RCC 7860 (cell line): ENCODE measurements at regions not wholly inside any gene's neighbourhood (a gene's known extent, or its start where the extent isn't known, plus 50 kb on each side); places are given as distances from the start of the nearest gene placed in this dataset.
"Not testable (repeated sequence)": the region's sequence is repeated elsewhere in the genome, so short reads cannot be mapped to it uniquely, and the experiment has no call there.

Experiments
- DNase-seq: peaks from one replicate; pipeline ENCODE4 v3.0.0-alpha.2; 2015; ENCODE audit warnings: low spot score
- FAIRE-seq: peaks from 2 replicates; lab custom pipeline; 2012; peaks lifted over from hg19 to GRCh38; lab: Jason Lieb, UNC

DNA sequence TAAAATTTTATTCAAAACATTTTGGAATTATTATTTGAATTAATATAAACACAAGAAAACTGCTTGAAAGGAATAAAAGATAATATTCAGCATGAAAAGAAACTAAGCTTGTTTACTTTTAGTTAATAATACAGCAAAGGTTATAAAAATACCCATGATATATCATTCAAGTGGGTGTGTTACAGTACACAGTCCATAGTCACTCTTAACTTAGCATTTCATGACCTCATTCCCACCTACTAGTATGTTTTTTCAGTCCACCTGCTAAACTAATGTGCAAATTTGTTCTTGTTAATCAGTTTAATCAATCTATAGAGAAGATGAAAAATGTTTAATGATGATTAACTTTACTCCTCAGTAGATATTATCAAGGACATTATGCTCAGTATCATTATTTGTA lies 841.4 kb upstream of the EPHA7 start:
- no peak for FAIRE-seq
- DNase-seq = no peak

DNA sequence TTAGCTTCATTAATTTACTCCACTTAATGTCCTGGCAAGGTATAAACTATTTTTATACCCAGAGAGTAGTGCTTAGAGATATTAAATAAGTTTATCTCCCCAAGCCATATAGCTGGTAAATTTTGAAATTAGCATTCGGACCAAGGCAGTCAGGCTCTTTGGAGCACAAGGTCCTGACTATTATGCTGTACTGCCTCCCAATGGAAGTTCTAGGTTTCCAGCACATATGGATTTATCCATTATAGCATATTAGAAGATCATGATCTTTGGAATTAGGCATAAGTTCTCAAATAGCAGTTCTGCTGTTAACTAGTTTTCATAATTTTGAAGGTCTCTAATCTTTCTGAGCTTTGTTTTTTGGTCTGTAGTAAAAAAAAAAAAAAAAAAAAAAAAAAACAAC lies 835.3 kb upstream of the EPHA7 start:
- no peak for FAIRE-seq
- no peak for DNase-seq

DNA sequence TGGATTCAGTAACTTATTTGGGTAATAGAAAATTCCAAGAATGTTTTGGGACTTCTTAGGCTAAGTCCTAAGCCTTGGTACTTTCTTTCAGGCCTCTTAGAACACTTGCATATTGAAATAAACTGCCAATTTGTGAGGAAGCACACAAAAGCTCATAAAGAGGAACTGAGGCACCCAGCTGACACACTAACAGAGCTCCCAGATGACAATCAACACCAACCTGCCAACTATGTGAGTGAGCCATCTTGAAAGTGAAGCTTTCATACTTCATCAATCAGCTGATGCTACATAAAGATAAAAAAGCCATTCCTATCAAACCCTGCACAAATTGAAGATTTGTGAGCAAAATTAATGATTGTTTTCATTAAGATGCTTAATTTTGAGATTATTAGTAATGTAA lies 832.5 kb upstream of the EPHA7 start:
- FAIRE-seq = no peak
- DNase-seq = no peak

DNA sequence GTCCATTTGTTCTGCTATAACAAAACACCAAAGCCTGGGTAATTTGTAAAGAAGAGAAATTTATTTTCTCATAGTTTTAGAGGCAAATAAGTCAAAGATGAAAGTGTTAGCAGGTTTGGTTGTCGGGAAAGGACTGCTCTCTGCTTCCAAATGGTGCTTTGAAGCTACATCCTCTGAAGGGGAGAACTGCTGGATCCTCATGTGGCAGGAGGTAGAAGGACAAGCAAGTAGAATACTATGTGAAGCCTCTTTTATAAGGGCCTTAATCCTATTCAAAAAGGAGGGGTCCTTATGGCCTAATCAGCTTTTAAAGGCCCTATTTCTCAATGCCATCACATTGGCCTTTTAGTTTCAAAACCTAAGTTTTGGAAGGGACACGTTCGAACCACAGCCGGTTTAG lies 826.0 kb upstream of the EPHA7 start:
- no peak for FAIRE-seq
- no peak for DNase-seq

GRCh38 chr6:94238868-94239267 lies 819.5 kb upstream of the EPHA7 start:
- FAIRE-seq (no peak), DNase-seq (no peak)

- DNase-seq (no peak), FAIRE-seq (no peak)
Measured at GRCh38 chr6:94227741-94228140, 808.4 kb upstream of the EPHA7 start.

DNA sequence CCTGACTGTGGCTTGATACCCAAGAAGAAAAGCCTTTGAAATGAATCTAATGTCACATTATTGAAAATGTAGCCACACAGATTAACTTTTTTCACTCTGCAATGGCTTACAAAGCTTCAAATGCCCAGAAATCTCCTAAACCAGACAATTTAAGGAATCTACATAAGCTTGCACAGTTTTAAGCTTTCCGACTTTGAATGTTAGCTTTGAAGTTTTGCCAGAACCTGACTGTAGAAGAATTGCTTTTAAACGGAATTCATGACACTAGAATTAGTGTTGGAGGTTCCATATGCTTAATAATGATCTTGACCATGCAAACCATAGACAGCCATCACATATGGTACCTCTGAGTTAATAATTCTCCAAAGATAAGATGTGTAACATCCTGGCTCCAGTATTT lies 798.5 kb upstream of the EPHA7 start:
- DNase-seq = no peak
- no peak for FAIRE-seq

GRCh38 chr6:94215552-94215951 lies 796.2 kb upstream of the EPHA7 start:
- FAIRE-seq = no peak
- DNase-seq = no peak

- no peak for DNase-seq
- no peak for FAIRE-seq
Measured at GRCh38 chr6:94213226-94213625, 793.9 kb upstream of the EPHA7 start.

DNA sequence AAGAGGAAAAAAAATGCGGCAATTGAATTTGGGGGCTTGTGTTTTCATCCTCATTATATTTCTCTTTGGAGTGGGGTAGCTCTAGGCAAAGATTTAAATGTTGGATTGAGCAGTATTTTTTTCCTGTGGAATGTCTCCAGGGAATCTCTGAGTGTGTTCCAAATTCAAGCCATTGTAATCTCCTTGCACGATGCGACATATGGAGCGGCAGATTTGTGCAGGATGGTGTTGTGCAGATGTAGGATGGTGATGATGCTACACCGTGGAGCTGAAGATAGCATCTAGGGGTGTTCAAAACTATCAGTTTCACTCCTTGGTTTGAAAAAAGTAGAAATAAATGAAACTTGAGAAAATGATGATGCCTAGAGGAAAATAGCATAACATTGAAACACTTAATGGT lies 777.5 kb upstream of the EPHA7 start:
- FAIRE-seq (no peak), DNase-seq (no peak)

DNA sequence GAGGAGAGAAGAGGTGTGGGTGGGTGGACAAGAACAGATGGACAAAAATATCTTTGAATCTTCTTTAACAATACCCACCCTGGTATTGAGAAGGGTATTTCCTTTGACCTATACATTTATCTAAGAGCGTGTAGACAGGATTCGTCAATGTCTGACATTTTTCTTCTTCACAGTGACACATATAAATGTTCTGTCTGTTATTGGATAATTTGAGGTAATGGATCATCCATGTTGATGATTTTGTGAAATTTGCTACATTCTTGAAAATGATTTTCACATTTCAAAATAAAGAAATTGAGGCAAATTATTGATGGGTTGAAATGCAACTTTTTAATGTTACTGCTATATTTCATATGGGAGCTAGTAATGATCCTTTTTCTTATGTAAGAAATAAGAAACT lies 770.7 kb upstream of the EPHA7 start:
- no peak for FAIRE-seq
- no peak for DNase-seq

GRCh38 chr6:94184666-94185464 lies 765.5 kb upstream of the EPHA7 start:
- FAIRE-seq (no peak), DNase-seq (no peak)

DNA sequence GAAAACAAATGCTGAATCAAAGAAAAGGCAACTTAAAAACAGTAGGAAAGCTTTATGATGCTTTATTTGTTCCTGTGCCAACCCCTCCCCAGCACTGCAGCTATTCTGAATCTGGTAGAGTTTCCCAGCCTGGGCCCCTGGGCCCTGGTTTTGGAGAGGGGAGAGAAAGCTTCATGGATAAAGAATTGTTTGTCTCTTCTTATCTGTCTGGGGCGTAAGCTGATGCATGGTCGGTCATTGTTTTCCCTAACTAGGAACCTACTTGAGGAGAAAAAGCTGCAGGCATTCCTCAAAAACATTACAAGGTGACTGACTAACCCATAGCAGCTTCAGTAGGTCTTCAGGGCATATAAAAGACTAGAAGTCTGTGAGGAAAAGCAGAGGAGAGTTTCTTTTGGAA lies 758.1 kb upstream of the EPHA7 start:
- DNase-seq = no peak
- FAIRE-seq = no peak

- DNase-seq = no peak
- no peak for FAIRE-seq
Measured at GRCh38 chr6:94175465-94175864, 756.1 kb upstream of the EPHA7 start.

- DNase-seq (no peak), FAIRE-seq (no peak)
Measured at GRCh38 chr6:94163877-94164276, 744.5 kb upstream of the EPHA7 start.

DNA sequence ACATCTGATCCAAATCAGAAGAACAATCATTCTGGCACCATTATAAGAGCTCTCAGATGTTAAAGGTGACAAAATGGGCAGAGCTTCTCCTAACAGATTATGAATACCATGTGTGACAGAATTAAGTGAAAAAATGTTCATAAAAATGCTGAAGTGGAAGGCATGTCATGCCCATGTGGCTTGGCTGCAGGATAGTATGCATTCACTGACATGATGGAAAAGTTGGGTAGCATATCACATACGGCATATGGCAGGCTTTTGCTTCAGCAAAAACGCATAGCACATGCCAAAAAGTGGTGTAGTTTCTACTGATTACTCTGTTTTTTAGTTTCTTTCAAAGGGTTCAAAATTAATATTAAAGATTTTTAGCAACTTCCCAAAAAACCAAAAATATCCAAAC lies 731.5 kb upstream of the EPHA7 start:
- FAIRE-seq = no peak
- DNase-seq = no peak

GRCh38 chr6:94144807-94145206 lies 725.4 kb upstream of the EPHA7 start:
- FAIRE-seq (no peak), DNase-seq (no peak)

GRCh38 chr6:94137178-94137577 lies 717.8 kb upstream of the EPHA7 start:
- not testable (repeated sequence) for DNase-seq, FAIRE-seq

GRCh38 chr6:94133106-94133505 lies 713.7 kb upstream of the EPHA7 start:
- DNase-seq (no peak), FAIRE-seq (no peak)

GRCh38 chr6:94131271-94131670 lies 711.9 kb upstream of the EPHA7 start:
- DNase-seq = no peak
- FAIRE-seq = no peak

GRCh38 chr6:94130478-94130877 lies 711.1 kb upstream of the EPHA7 start:
- DNase-seq = no peak
- no peak for FAIRE-seq

GRCh38 chr6:94129926-94130325 lies 710.6 kb upstream of the EPHA7 start:
- no peak for FAIRE-seq
- no peak for DNase-seq

DNA sequence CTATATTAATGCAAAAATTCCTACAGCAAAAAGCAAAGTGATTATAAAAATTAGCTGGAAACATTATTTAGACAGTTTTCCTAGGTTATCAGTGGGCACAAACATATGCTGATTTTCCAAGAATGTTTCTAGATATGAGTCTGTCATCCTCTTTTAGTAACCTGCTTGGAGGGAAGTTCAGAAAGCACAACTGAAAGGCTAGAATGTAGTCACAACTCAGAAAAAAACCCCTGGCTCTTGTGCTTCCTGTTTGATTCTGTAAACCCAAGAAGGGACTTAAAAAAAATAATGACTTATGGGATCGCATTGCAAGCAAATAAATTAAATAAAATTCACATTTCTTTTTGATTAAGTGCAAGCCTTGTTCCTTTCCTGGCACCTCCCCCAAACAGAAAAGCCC lies 708.4 kb upstream of the EPHA7 start:
- DNase-seq (no peak), FAIRE-seq (no peak)
